DMS79 treated with DMSO at 0.1 percent for 48 hours (cell line): ENCODE measurements at regions not wholly inside any gene's neighbourhood (a gene's known extent, or its start where the extent isn't known, plus 50 kb on each side); places are given as distances from the start of the nearest gene placed in this dataset.
A peak's percentile ranks its signal among the peaks of the same experiment; 100 is the strongest.
"Not testable (repeated sequence)": the region's sequence is repeated elsewhere in the genome, so short reads cannot be mapped to it uniquely, and the experiment has no call there.

Experiments
- DNase-seq: peaks from one replicate; lab custom pipeline; 2025; lab: John Stamatoyannopoulos, UW

- DNase-seq, result no peak
Measured at GRCh38 chr20:12821249-12821648, 187.5 kb upstream of the SPTLC3 start.

- no peak for DNase-seq
Measured at GRCh38 chr20:12823734-12824133, 185.0 kb upstream of the SPTLC3 start.

DNA sequence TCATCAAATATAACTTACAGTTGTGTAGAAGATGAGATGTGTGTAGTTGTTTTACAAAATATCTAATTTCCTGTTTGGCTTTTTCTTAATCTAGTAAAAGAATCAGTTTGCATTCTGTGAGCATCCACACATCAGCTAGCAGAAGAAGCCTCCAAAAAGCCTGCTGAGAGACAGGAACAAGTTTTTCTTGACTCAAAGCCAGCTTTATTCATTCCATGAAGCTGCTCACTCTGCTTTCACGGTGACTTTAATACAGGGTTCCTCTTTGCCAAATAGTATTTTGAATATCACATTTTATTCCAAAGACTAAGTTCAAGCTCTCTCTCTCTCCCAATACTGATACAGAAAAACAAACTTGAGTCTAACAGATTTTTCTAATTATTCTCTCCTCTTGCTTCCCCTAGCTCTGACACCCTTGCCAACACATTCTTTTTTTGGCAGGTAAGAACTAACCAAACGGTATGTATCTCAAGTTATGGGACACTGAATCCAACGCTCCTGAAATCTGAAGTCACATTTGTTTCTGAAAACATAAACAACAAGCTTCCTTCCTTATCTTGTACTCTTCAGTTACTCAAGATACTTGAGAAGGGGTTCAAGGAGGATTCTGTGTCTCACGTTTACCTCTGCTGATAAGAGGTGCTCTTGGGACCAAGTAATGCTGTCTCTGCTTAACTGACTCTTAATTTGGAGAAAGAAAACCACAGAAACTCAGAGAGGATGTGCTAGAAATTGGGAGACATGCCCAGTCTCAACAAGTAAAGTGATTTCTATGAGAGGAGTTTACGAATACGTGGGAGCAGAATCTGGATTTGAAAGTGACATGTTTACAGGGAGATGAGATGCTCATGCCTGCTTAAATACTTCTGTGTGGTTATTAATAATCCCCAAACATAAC, 184.2 kb upstream of the SPTLC3 start:
- DNase-seq, result peak; percentile 95

DNA sequence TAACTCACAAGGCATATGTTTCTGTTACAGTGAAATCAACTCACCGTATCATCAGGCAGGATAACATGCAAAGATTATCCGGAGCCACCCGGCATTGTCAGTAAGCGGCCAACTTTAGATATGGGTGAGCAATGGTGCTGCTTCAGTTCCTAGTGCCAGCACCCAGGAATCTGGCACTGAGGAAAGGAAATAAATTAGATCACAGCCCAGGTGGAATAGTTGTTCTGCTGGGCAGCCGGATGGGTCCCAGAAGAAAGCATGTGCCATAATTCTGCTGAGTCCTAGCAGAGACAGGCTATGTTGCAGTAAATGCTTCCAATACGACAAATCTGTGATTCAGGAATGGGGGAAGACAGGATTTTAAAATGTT, 183.6 kb upstream of the SPTLC3 start:
- DNase-seq, result no peak

DNA sequence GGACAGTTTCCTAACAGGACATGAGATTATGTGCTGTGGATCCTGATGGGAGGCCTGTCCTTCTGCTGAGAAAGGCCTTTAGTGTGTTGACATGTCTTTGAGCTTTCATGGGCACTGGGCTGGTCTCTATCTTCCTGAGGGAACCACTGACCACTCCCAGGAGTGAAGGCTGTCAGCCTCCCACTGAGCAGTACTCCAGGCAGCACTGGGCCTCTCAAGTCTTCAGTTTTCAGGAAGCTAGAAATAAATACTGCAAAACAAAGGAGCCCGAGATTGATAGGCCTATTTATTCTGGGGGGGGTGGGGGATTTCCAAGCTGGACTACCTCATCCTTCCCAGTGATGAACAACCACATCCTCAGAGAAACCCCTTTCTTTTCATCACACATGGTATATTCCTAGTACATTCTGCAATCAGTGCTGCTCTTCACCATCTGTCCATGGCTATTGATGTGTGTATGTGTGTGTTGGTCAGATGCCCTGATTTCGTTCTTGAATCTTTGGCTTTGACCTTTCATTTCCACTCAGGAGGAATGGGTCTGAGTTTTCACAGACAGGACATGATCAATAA, 180.9 kb upstream of the SPTLC3 start:
- DNase-seq, result no peak

DNA sequence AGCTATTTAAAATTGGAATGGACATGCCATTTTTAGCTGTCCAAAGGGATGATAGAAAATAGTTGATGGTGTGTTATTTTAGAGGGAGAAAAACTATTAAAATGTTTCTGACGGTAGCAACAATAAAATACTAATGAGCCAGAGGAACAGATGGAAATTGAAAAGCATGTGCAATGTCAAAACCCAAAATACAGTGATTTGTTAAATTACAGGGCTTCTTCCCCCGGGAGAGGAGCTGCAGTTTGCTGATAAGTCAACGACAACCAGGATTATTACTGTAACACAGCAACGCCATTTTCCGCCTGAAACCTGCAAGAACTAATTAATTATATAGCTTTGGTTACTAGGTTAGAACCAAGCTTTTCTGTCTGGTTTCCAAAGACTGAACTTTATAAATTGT, 179.6 kb upstream of the SPTLC3 start:
- DNase-seq, result no peak

- DNase-seq, result no peak
Measured at GRCh38 chr20:12833861-12834260, 174.9 kb upstream of the SPTLC3 start.

- no peak for DNase-seq
Measured at GRCh38 chr20:12835999-12836398, 172.8 kb upstream of the SPTLC3 start.

GRCh38 chr20:12837646-12838045, 171.1 kb upstream of the SPTLC3 start:
- DNase-seq, result no peak

- DNase-seq, result no peak
Measured at GRCh38 chr20:12838261-12838866, 170.4 kb upstream of the SPTLC3 start.

- DNase-seq, result no peak
Measured at GRCh38 chr20:12847872-12848271, 160.9 kb upstream of the SPTLC3 start.

GRCh38 chr20:12849225-12849910, 159.4 kb upstream of the SPTLC3 start:
- DNase-seq, result no peak

DNA sequence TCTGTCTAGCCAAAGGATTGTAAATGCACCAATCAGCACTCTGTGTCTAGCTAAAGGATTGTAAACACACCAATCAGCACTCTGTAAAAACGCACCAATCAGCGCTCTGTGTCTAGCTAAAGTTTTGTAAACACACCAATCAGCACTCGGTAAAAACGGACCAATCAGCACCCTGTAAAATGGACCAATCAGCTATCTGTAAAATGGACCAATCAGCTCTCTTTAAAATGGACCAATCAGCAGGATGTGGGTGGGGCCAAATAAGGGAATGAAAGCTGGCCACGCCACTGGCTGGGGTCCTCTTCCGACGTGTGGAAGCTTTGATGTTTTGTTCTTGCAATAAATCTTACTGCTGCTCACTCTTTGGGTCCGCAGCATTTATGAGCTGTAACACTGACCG, 151.1 kb upstream of the SPTLC3 start:
- DNase-seq, result not testable (repeated sequence)

DNA sequence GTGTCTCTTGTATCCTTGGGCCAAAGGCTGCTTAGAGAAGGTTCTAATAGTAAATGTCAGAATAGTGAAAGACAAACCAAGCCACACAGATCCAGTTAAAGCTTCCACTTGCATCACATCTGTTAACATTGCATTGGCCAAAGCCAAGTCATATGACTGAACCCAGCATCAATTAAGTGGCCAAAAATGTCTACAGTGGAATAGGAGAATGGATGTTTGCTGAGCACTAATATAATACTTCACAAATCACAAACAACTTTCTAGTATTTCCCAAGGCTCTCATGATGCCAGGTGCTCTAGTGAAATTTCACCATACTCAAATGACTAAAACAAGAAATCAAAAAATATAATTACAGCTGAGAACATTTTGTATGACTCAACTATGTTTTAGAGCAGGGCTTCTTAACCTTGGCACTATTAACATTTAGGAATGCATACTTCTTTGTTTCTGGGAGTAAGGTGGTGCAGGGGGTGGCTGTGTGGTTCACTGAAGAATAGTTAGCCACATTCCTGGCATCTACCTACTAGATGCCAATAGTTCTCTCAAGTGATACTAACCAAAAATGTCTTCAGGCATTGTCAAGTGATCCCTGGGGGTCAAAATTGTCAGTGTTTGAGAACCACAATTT, 148.0 kb upstream of the SPTLC3 start:
- DNase-seq, result no peak

GRCh38 chr20:12869669-12870068, 139.1 kb upstream of the SPTLC3 start:
- no peak for DNase-seq

DNA sequence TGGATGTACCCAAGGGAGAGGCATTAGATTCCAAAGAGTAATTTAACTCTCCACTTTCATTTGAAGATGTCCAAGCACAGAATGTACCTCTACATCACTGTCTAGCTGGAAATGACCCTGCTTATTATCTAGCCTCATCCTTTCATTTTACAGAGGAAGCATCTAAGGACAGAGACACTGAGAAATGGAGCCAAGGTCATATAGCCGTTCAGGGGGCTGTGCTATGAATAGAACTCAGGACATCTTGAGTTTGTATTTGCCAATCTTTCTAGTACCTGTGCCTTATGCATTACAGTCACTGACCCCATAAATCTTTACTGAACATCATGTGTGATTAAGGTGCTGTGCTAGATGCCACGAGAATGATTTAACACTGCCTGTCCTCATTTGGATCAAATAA, 138.2 kb upstream of the SPTLC3 start:
- no peak for DNase-seq

GRCh38 chr20:12874933-12875332, 133.8 kb upstream of the SPTLC3 start:
- DNase-seq, result no peak

DNA sequence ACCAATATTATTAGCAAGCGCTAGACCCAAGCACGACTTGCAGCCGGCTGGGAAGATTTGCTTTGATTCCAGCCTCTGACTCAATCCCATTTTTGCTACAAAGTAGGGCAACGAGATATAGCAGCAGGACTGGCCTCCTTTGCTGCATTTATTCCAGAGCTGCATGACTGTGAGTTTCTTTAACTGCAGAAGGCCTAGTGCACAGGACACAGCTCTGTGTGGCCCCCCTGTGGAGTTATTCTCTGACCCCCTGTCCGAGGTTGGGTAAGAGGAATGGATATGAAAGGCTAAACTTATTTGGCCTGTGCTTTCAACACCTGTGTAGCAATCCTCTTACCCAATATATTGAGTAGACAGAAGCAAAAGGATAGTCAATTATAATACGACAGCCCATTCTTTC, 133.3 kb upstream of the SPTLC3 start:
- DNase-seq, result no peak

GRCh38 chr20:12882832-12883506, 125.8 kb upstream of the SPTLC3 start:
- no peak for DNase-seq

DNA sequence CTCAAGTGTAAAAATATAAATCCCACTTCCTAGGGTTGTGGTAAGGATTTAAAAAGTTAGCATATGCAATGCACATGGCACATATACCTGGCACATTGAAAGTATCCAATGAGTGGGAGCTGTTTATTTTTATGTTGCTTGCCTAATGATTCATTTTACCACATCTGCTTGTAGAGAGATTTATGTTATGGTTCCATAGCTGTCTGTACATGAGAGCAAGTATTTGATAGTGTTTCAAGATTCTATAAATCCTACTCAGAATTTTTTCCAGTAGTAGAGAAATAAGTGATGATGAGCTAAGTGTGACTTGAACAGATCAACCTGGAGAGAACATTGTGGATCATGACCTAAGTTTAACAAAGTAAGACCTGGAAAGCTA, 125.3 kb upstream of the SPTLC3 start:
- DNase-seq, result no peak

DNA sequence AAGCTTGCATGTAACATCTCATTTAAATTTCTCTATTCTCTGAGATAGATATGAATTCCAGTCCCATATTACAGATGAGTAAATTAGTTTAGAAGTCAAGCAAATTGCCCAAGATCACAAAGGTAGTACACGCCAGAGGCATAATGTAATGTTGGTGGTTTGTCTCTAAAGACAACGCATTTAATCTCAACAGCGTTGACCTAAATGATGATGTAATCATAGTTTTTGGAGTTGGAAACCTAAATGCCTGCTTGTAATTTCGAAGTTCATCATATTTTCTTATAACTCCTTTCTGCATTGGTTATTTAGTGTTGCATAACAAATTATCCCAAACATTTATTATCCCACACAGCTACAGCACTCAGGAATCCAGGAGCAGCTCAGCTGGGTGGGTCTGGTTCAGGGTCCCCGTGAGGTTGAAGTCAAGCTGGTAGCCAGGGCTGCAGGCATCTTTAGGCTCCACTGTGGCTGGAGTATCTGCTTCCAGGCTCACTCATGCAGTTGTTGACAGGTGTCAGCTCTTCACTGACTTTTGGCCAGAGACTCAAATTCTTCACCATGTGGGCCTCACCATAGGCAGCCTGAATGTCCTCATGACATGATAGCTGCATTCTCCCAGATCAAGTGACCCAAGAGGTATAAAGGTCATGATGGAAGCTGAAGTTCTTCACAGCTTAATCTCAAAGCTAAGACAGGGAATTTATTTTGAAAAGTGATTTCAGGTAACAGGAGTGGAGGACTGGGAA, 122.0 kb upstream of the SPTLC3 start:
- DNase-seq, result no peak
